Stomach (tissue), 4 donors: ENCODE measurements at regions not wholly inside any gene's neighbourhood (a gene's known extent, or its start where the extent isn't known, plus 50 kb on each side); places are given as distances from the start of the nearest gene placed in this dataset.

Source experiments
- POLR2A ChIP-seq, 4 donors: fragments of 450-650 bp; IDR thresholded peaks; one replicate each; pipeline ENCODE4 v1.6.1; 2016; ENCODE audit warnings: antibody characterized with exemption in 4 of 4, control low read depth in 2 of 4, mild to moderate bottlenecking in 1 of 4, moderate library complexity in 1 of 4
- POLR2AphosphoS5 ChIP-seq, 3 donors: sonication (generic); formaldehyde crosslinking; IDR thresholded peaks; one replicate each; pipeline ENCODE4 v1.6.1; 2016; ENCODE audit warnings: antibody characterized with exemption in 3 of 3
- TF ChIP-seq, protein P1 (sequence below), 7 experiments: fragments of 450-650 bp in 4 of 7; fragments of 200-600 bp in 3 of 7; sonication (generic) in 3 of 7; IDR thresholded peaks; one replicate each; pipeline ENCODE4 v1.5.1; 2016 to 2019; ENCODE audit warnings: antibody characterized with exemption in 7 of 7, control low read depth in 2 of 7, mild to moderate bottlenecking in 1 of 7

DNA sequence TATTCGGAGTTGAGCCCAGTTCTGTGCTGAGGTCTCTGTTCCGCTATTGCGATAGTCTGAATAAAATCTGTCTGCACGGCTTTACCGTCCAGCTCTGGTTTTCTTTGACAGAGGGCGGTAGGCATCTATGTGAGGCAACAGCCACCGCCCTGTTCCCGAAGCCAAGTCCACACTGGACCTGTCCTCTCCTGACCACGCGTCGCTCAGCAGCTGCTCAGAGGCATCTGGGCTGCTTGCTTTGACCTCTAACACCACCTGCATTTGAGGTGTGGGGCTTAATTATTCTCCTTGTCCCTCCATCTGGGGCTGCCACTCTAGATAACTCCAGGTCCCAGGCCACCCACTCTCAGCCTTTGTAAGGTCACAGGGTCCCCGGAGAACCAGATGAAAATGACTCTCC is 168.4 kb upstream of the SMIM23 start:
- TF ChIP-seq, protein P1, sequence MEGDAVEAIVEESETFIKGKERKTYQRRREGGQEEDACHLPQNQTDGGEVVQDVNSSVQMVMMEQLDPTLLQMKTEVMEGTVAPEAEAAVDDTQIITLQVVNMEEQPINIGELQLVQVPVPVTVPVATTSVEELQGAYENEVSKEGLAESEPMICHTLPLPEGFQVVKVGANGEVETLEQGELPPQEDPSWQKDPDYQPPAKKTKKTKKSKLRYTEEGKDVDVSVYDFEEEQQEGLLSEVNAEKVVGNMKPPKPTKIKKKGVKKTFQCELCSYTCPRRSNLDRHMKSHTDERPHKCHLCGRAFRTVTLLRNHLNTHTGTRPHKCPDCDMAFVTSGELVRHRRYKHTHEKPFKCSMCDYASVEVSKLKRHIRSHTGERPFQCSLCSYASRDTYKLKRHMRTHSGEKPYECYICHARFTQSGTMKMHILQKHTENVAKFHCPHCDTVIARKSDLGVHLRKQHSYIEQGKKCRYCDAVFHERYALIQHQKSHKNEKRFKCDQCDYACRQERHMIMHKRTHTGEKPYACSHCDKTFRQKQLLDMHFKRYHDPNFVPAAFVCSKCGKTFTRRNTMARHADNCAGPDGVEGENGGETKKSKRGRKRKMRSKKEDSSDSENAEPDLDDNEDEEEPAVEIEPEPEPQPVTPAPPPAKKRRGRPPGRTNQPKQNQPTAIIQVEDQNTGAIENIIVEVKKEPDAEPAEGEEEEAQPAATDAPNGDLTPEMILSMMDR (IDR thresholded peaks at IDR 0.05) = no peak
- TF ChIP-seq POLR2AphosphoS5 (IDR thresholded peaks at IDR 0.05) = no peak
- TF ChIP-seq POLR2A (IDR thresholded peaks at IDR 0.05) = no peak
